ENCODE measurements at regions not wholly inside any gene's neighbourhood (a gene's known extent, or its start where the extent isn't known, plus 50 kb on each side); places are given as distances from the start of the nearest gene placed in this dataset.

- TF ChIP-seq CTCF (IDR thresholded peaks at IDR 0.05), result no peak
- ATAC-seq (ENCODE audit: low FRiP score), result no peak
- no peak for DNase-seq (ENCODE audit: low spot score)
Measured at GRCh38 chr5:38718771-38719391, 126.9 kb upstream of the OSMR start.

GRCh38 chr5:38719403-38719802 is 126.4 kb upstream of the OSMR start:
- DNase-seq (ENCODE audit: low spot score), result no peak
- no peak for TF ChIP-seq CTCF (IDR thresholded peaks at IDR 0.05)
- no peak for ATAC-seq (ENCODE audit: low FRiP score)

- no peak for TF ChIP-seq CTCF (IDR thresholded peaks at IDR 0.05)
- ATAC-seq (ENCODE audit: low FRiP score), result no peak
- DNase-seq (ENCODE audit: low spot score), result no peak
Measured at GRCh38 chr5:38719916-38720315, 125.9 kb upstream of the OSMR start.

- TF ChIP-seq CTCF (IDR thresholded peaks at IDR 0.05), result no peak
- ATAC-seq (ENCODE audit: low FRiP score) (no peak), DNase-seq (ENCODE audit: low spot score) (no peak)
Measured at GRCh38 chr5:38720554-38721361, 125.1 kb upstream of the OSMR start.

- ATAC-seq (ENCODE audit: low FRiP score), result no peak
- no peak for TF ChIP-seq CTCF (IDR thresholded peaks at IDR 0.05)
Measured at GRCh38 chr5:38722918-38723317, 122.9 kb upstream of the OSMR start.

GRCh38 chr5:38723426-38723825 is 122.4 kb upstream of the OSMR start:
- ATAC-seq (ENCODE audit: low FRiP score) (no peak), DNase-seq (ENCODE audit: low spot score) (no peak)
- no peak for TF ChIP-seq CTCF (IDR thresholded peaks at IDR 0.05)

More at GRCh38 chr5:38722918-38723317, 122.9 kb upstream of the OSMR start:
- DNase-seq (ENCODE audit: low spot score), result no peak
